Upper lobe of right lung (tissue), 1 donor: ENCODE measurements at regions not wholly inside any gene's neighbourhood (a gene's known extent, or its start where the extent isn't known, plus 50 kb on each side); places are given as distances from the start of the nearest gene placed in this dataset.

Experiments
- ATAC-seq: fragments of 200-7000 bp; cut with Tn5 transposase; one replicate; pipeline ENCODE4 v1.9.1; 2020; ENCODE audit warnings: mild to moderate bottlenecking, moderate library complexity
- DNase-seq: peaks from one replicate; pipeline ENCODE4 v3.0.0-alpha.2; 2020
- H3K27ac ChIP-seq: fragments of 200-600 bp; one replicate; pipeline ENCODE4 v1.8.0; 2022
- H3K27me3 ChIP-seq: fragments of 200-600 bp; one replicate; pipeline ENCODE4 v1.8.0; 2022; ENCODE audit warnings: mild to moderate bottlenecking
- H3K36me3 ChIP-seq: fragments of 200-600 bp; one replicate; pipeline ENCODE4 v1.8.0; 2022
- H3K4me1 ChIP-seq: fragments of 200-600 bp; one replicate; pipeline ENCODE4 v1.8.0; 2022
- H3K4me3 ChIP-seq: fragments of 200-600 bp; one replicate; pipeline ENCODE4 v1.8.0; 2022; ENCODE audit warnings: mild to moderate bottlenecking
- H3K9me3 ChIP-seq: fragments of 200-600 bp; one replicate; pipeline ENCODE4 v1.8.0; 2022
- CTCF ChIP-seq: fragments of 200-600 bp; IDR thresholded peaks from one replicate; pipeline ENCODE4 v1.8.0; 2022; ENCODE audit warnings: antibody characterized with exemption
- intact Hi-C: fragments of 100-400 bp; cut with DNase I; formaldehyde crosslinking; loops from one replicate; pipeline ENCODE4 v1.11.0; 2022
- donor health status: DM: no; HTN: yes; CAD: no; lungs with severe emphysema.

GRCh38 chr18:39271654-39272053 lies 1706.1 kb upstream of the CELF4 start:
- Histone ChIP-seq H3K4me1 (no peaks in the 10 kb centered on the region), H3K9me3 (no peaks in the 10 kb centered on the region), H3K36me3 (no peaks in the 10 kb centered on the region), H3K27ac (no peak overlapping the region), H3K4me3 (no peak overlapping the region), H3K27me3 (no peaks in the 10 kb centered on the region)
- intact Hi-C loops: no loop called here
- no peak for ATAC-seq
- no peak for TF ChIP-seq CTCF
- DNase-seq: no peak

- intact Hi-C loops: no loop called here
- Histone ChIP-seq H3K36me3 (no peaks in the 10 kb centered on the region), H3K9me3 (no peaks in the 10 kb centered on the region), H3K27me3 (no peaks in the 10 kb centered on the region), H3K4me3 (no peak overlapping the region), H3K4me1 (no peaks in the 10 kb centered on the region), H3K27ac (no peak overlapping the region)
- no peak for ATAC-seq
- TF ChIP-seq CTCF: no peak
- DNase-seq: no peak
Measured at GRCh38 chr18:39260565-39260964, 1695.0 kb upstream of the CELF4 start.

GRCh38 chr18:39259736-39260135 lies 1694.1 kb upstream of the CELF4 start:
- no peaks in the 10 kb centered on the region for H3K9me3 ChIP-seq
- ATAC-seq (no peak), DNase-seq (no peak)

GRCh38 chr18:39244242-39244641 lies 1678.6 kb upstream of the CELF4 start:
- ATAC-seq (no peak), DNase-seq (no peak)
- H3K4me3 ChIP-seq: no peak overlapping the region
- intact Hi-C loops: no loop called here
- H3K27ac ChIP-seq: no peak overlapping the region
- TF ChIP-seq CTCF: no peak
- no peaks in the 10 kb centered on the region for H3K36me3 ChIP-seq
- no peaks in the 10 kb centered on the region for H3K27me3 ChIP-seq
- no peaks in the 10 kb centered on the region for H3K9me3 ChIP-seq
- H3K4me1 ChIP-seq: no peaks in the 10 kb centered on the region

More at GRCh38 chr18:39259736-39260135, 1694.1 kb upstream of the CELF4 start:
- Histone ChIP-seq H3K4me1 (no peaks in the 10 kb centered on the region), H3K4me3 (no peak overlapping the region), H3K27ac (no peak overlapping the region), H3K36me3 (no peaks in the 10 kb centered on the region), H3K27me3 (no peaks in the 10 kb centered on the region)
- intact Hi-C loops: no loop called here
- no peak for TF ChIP-seq CTCF

GRCh38 chr18:39241534-39241933 lies 1675.9 kb upstream of the CELF4 start:
- Histone ChIP-seq H3K4me1 (no peaks in the 10 kb centered on the region), H3K27me3 (no peaks in the 10 kb centered on the region), H3K9me3 (no peaks in the 10 kb centered on the region), H3K36me3 (no peaks in the 10 kb centered on the region), H3K4me3 (no peak overlapping the region), H3K27ac (no peak overlapping the region)
- DNase-seq (no peak), ATAC-seq (no peak)
- intact Hi-C loops: no loop called here
- no peak for TF ChIP-seq CTCF

GRCh38 chr18:39238981-39239660 lies 1673.5 kb upstream of the CELF4 start:
- H3K36me3 ChIP-seq: no peaks in the 10 kb centered on the region
- no peaks in the 10 kb centered on the region for H3K27me3 ChIP-seq
- no peak overlapping the region for H3K27ac ChIP-seq
- no peak for ATAC-seq
- no peak overlapping the region for H3K4me3 ChIP-seq
- H3K4me1 ChIP-seq: no peaks in the 10 kb centered on the region
- no peak for TF ChIP-seq CTCF
- no peaks in the 10 kb centered on the region for H3K9me3 ChIP-seq
- intact Hi-C loops: no loop called here
- no peak for DNase-seq
